ENCODE measurements at regions not wholly inside any gene's neighbourhood (a gene's known extent, or its start where the extent isn't known, plus 50 kb on each side); places are given as distances from the start of the nearest gene placed in this dataset.

- BruUV-seq (replicated peaks), result no TSS peak
- H3K9me3 ChIP-seq (ENCODE audit: low read length), result no peaks in the 10 kb centered on the region
- H3K36me3 ChIP-seq (replicated peaks in 1 of 2; ENCODE audit: control insufficient read depth in 1 of 2, insufficient read depth in 2 of 2, low read length in 2 of 2), result no peaks in the 10 kb centered on the region
- H4K20me1 ChIP-seq (ENCODE audit: insufficient read depth, low read length), result 0 out of 2 replicates have a peak, but pooled peaks cover 3% of the 10 kb centered on the region
- ATAC-seq, result no peak
- no peak overlapping the region for H3K9ac ChIP-seq (ENCODE audit: insufficient read depth, low read depth, low read length)
- no peak for DNase-seq (ENCODE audit: low spot score)
- no peaks in the 10 kb centered on the region for H3K27me3 ChIP-seq (ENCODE audit: control insufficient read depth in 1 of 2, insufficient read depth in 2 of 2, low read length in 2 of 2)
- CTCF ChIA-PET (ENCODE audit: low intra/inter-chr PET ratio, low total read pairs), result no interaction called here
- no peak overlapping the region for H3K27ac ChIP-seq (ENCODE audit: extremely low read length, insufficient read depth, low read length)
- H2AFZ ChIP-seq (ENCODE audit: low read length), result no peak overlapping the region
- no peaks in the 10 kb centered on the region for H3K4me1 ChIP-seq (ENCODE audit: insufficient read depth, low read length)
- no peak overlapping the region for H3K4me3 ChIP-seq (replicated peaks in 1 of 3; ENCODE audit: insufficient read depth in 1 of 3, low read depth in 2 of 3, low read length in 3 of 3)
- POLR2A ChIA-PET, result no interaction called here
- in situ Hi-C loops (cut with HindIII; ENCODE audit: extremely low pct_ligation_motif_present, low pct_unique_long_range_greater_than_20kb) (no loop called here), intact Hi-C loops (cut with micrococcal nuclease; ENCODE audit: unreplicated experiment) (no loop called here)
- H3K79me2 ChIP-seq (ENCODE audit: insufficient read depth, low read length), result no peaks in the 10 kb centered on the region
- 68% methylated on average over 8 of the region's 10 CpGs for WGBS (ENCODE audit: low lambda C conversion rate)
- no peak for FAIRE-seq
- H3K4me2 ChIP-seq (ENCODE audit: low read depth, low read length), result no peak overlapping the region
- TF ChIP-seq WIZ (CRISPR knock-in tag; IDR thresholded peaks at IDR 0.05) (no peak), ZNF160 (CRISPR knock-in tag; IDR thresholded peaks at IDR 0.05) (no peak), ZNF766 (CRISPR knock-in tag; IDR thresholded peaks at IDR 0.05; ENCODE audit: borderline replicate concordance) (no peak), ATAD3A (CRISPR knock-in tag; IDR thresholded peaks at IDR 0.05) (no peak), ZNF567 (CRISPR knock-in tag; IDR thresholded peaks at IDR 0.05; ENCODE audit: borderline replicate concordance) (no peak), ZNF704 (CRISPR knock-in tag; IDR thresholded peaks at IDR 0.05; ENCODE audit: borderline replicate concordance) (no peak), STAT6 (CRISPR knock-in tag; IDR thresholded peaks at IDR 0.05; ENCODE audit: borderline replicate concordance) (no peak), HINFP (CRISPR knock-in tag; IDR thresholded peaks at IDR 0.05; ENCODE audit: low read depth) (no peak), ZNF614 (CRISPR knock-in tag; IDR thresholded peaks at IDR 0.05; ENCODE audit: borderline replicate concordance) (no peak), ZNF761 (CRISPR knock-in tag; conservative IDR thresholded peaks at IDR 0.05) (no peak), TARDBP (CRISPR knock-in tag; IDR thresholded peaks at IDR 0.05) (no peak), TRAFD1 (CRISPR knock-in tag; IDR thresholded peaks at IDR 0.05; ENCODE audit: borderline replicate concordance) (no peak), PATZ1 (CRISPR knock-in tag; IDR thresholded peaks at IDR 0.05) (no peak), ZKSCAN5 (CRISPR knock-in tag; IDR thresholded peaks at IDR 0.05) (no peak)
These were observed 179.3 kb downstream of the ZIC5 start for GRCh38 chr13:99792079-99792921.
